Sigmoid colon (tissue), 6 donors: ENCODE measurements at regions not wholly inside any gene's neighbourhood (a gene's known extent, or its start where the extent isn't known, plus 50 kb on each side); places are given as distances from the start of the nearest gene placed in this dataset.

Source experiments
- DNase-seq: peaks from one replicate; pipeline ENCODE4 v3.0.0-alpha.2; 2019
- H3K27ac ChIP-seq, 4 donors: fragments of 200-600 bp; sonication (generic); one replicate each; pipeline ENCODE4 v1.5.1; 2016 to 2019; ENCODE audit warnings: mild to moderate bottlenecking in 1 of 4
- H3K27me3 ChIP-seq, 3 donors: fragments of 200-600 bp; sonication (generic); one replicate each; pipeline ENCODE4 v1.5.1; 2019; ENCODE audit warnings: mild to moderate bottlenecking in 1 of 3
- H3K36me3 ChIP-seq, 4 donors: fragments of 200-600 bp; sonication (generic); one replicate each; pipeline ENCODE4 v1.5.1; 2016 to 2019
- H3K4me1 ChIP-seq, 4 donors: fragments of 200-600 bp; sonication (generic); one replicate each; pipeline ENCODE4 v1.5.1; 2017 to 2019
- H3K4me3 ChIP-seq, 4 donors: fragments of 200-600 bp; sonication (generic); one replicate each; pipeline ENCODE4 v1.5.1; 2017 to 2019; ENCODE audit warnings: mild to moderate bottlenecking in 2 of 4, moderate library complexity in 1 of 4
- H3K9me3 ChIP-seq, 4 donors: fragments of 200-600 bp in 3 of 4; sonication (generic) in 3 of 4; one replicate each; pipeline versions ENCODE4 v1.5.1 to v1.6.1; 2013 to 2019
- EP300 ChIP-seq, 4 donors: sonication (generic); formaldehyde crosslinking; IDR thresholded peaks; one replicate each; pipeline ENCODE4 v1.6.1; 2017; ENCODE audit warnings: antibody characterized with exemption in 4 of 4
- POLR2A ChIP-seq, 2 donors: fragments of 450-650 bp; IDR thresholded peaks; one replicate each; pipeline ENCODE4 v1.6.1; 2016; ENCODE audit warnings: antibody characterized with exemption in 2 of 2, mild to moderate bottlenecking in 2 of 2, moderate library complexity in 2 of 2
- POLR2AphosphoS5 ChIP-seq, 4 donors: sonication (generic); formaldehyde crosslinking; IDR thresholded peaks; one replicate each; pipeline ENCODE4 v1.6.1; 2017; ENCODE audit warnings: antibody characterized with exemption in 4 of 4
- WGBS, 2 donors: extraction: QIAGEN DNeasy Blood & Tissue Kit; methylation state at CpG; one replicate each; pipeline ENCODE4 v1.1.7; 2013; 5-methylcytosine and 5-hydroxymethylcytosine counted together
- intact Hi-C: fragments of 100-400 bp; cut with DNase I; formaldehyde crosslinking; loops from one replicate; pipeline ENCODE4 v1.15.1; 2023
- TF ChIP-seq, protein P1 (sequence below), 4 experiments: fragments of 450-650 bp in 3 of 4; fragments of 200-600 bp in 1 of 4; IDR thresholded peaks; one replicate each; pipeline ENCODE4 v1.5.1; 2016 to 2019; ENCODE audit warnings: antibody characterized with exemption in 4 of 4, mild to moderate bottlenecking in 3 of 4, moderate library complexity in 2 of 4
- donor health status: healthy with polysubstance abuse.
- donor health status: healthy.

DNA sequence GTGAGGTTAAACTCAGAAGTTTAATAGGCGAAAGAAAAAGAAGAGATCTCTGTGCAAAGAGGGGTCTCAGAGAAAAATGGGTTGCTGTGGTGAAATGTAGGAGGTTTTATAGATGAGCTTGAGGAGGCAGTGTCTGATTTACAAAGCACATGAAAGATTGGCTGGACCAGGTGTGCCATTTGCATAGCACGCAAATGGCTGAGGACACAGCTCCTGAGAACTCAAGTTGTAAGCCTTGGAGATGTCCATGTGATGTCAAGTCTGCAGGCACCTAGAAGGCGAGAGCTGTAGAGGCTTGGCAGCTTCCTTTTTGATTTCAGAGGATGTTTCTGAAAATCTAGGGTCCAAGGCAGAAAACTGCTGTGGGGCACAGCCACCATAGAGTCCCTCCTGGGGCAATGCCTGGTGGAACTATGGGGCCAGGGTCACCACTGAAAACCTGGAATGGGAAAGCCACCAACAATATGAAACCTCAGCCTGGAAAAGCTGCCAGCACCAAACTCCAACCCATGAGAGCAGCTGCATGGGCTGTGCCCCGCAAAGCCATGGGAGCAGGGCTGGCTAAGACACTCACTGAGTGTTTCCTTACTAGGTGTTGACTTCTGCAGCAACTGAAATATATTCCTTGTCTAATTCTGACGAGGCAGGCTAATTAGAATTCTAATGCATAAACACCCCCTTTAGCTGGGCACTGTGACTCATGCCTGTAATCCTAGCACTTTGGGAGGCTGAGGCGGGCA is 96.9 kb upstream of the TNS3 start:
- WGBS, 2 donors, result 94% methylated on average over 6 of the region's 6 CpGs
- H3K9me3 ChIP-seq, result no peaks in the 10 kb centered on the region
- no peak for TF ChIP-seq POLR2A (IDR thresholded peaks at IDR 0.05)
- TF ChIP-seq EP300 (IDR thresholded peaks at IDR 0.05), result no peak
- TF ChIP-seq, protein P1, sequence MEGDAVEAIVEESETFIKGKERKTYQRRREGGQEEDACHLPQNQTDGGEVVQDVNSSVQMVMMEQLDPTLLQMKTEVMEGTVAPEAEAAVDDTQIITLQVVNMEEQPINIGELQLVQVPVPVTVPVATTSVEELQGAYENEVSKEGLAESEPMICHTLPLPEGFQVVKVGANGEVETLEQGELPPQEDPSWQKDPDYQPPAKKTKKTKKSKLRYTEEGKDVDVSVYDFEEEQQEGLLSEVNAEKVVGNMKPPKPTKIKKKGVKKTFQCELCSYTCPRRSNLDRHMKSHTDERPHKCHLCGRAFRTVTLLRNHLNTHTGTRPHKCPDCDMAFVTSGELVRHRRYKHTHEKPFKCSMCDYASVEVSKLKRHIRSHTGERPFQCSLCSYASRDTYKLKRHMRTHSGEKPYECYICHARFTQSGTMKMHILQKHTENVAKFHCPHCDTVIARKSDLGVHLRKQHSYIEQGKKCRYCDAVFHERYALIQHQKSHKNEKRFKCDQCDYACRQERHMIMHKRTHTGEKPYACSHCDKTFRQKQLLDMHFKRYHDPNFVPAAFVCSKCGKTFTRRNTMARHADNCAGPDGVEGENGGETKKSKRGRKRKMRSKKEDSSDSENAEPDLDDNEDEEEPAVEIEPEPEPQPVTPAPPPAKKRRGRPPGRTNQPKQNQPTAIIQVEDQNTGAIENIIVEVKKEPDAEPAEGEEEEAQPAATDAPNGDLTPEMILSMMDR (IDR thresholded peaks at IDR 0.05), result no peak
- no peak for TF ChIP-seq POLR2AphosphoS5 (IDR thresholded peaks at IDR 0.05)
- no peaks in the 10 kb centered on the region for H3K27me3 ChIP-seq
- no peak overlapping the region for H3K4me3 ChIP-seq
- H3K4me1 ChIP-seq, result peaks cover 0 to 14% (median 9%) of the 10 kb centered on the region in 4 donors
- no peak for DNase-seq
- H3K36me3 ChIP-seq, result no peaks in the 10 kb centered on the region
- intact Hi-C loops, result no loop called here
- no peak overlapping the region for H3K27ac ChIP-seq

DNA sequence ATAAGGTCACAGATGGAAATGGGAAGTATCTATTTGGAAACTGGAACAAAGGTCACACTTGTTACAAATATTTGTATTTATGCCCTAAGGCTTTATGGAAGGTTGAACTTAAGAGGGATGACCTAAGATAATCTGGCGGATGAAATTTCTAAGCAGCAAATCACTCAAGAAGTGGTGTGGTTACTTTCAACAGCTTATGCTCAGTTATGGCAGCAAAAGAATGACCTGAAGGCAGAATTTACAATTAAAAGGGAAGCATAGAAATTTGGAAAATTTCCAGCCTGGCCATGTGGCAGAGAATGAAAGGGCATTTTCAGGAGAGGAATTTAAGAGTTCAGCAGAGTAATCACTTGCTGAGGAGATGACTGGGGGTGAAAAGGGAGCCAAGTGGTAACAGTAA is 95.8 kb upstream of the TNS3 start:
- Histone ChIP-seq H3K27me3 (no peaks in the 10 kb centered on the region), H3K27ac (peak overlapping the region in 1 of 4 donors; percentile 11), H3K4me3 (no peak overlapping the region), H3K4me1 (peaks cover 0 to 14% (median 9%) of the 10 kb centered on the region in 4 donors), H3K36me3 (no peaks in the 10 kb centered on the region), H3K9me3 (no peaks in the 10 kb centered on the region)
- DNase-seq, result no peak
- intact Hi-C loops, result no loop called here
- peak in 1 of 4 donors; percentile 31 for TF ChIP-seq POLR2AphosphoS5 (IDR thresholded peaks at IDR 0.05)
- TF ChIP-seq EP300 (IDR thresholded peaks at IDR 0.05), result no peak
- TF ChIP-seq, protein P1 (IDR thresholded peaks at IDR 0.05), result no peak
- 86 to 89% methylated on average over 1 of the region's 1 CpG for WGBS, 2 donors

DNA sequence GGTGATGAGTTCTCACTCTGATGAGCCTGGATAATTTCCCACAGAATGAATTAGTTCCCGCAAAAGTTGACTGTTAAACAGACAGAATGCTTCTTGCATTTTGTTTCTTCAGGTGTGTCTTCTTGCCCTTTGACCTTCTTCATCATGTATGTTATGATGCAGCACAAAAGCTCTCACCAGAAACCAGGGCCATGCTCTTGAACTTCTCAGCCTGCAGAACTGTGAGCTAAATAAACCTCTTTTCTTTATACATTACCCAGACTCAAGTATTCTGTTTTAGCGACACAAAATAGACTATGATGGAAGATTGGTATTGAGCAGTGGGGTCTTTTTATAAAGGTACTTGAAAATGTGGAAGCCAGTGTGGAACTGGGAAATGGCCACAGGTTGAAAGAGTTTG is 95.2 kb upstream of the TNS3 start:
- intact Hi-C loops, result no loop called here
- 95 to 97% methylated on average over 2 of the region's 2 CpGs for WGBS, 2 donors

DNA sequence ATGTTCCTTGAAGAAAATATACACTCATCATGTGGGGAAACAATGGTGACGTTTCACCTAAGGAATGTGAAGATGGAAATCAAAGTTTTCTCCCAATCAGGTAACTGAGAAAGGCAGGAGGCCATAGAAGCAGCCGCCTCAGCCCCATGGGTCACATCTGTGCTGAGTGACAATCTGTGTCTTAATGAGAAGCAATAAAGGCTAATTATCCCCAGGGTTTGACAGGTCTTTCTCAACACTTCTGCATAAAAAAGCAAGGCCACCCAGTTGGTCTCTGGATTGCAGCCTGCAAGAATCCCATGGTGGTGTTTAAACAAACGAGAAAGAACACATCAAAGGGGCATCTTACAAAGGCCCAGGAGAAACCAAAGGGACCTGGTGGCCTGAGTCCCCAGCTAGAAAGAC is 91.1 kb upstream of the TNS3 start:
- Histone ChIP-seq H3K27me3 (no peaks in the 10 kb centered on the region), H3K9me3 (no peaks in the 10 kb centered on the region), H3K36me3 (no peaks in the 10 kb centered on the region), H3K27ac (no peak overlapping the region), H3K4me3 (no peak overlapping the region), H3K4me1 (peaks cover 0 to 9% (median 5%) of the 10 kb centered on the region in 4 donors)
- 84 to 86% methylated on average over 3 of the region's 3 CpGs for WGBS, 2 donors
- intact Hi-C loops, result no loop called here
- TF ChIP-seq POLR2AphosphoS5 (IDR thresholded peaks at IDR 0.05), result no peak
- TF ChIP-seq POLR2A (IDR thresholded peaks at IDR 0.05), result no peak
- TF ChIP-seq, protein P1 (IDR thresholded peaks at IDR 0.05), result no peak
- no peak for TF ChIP-seq EP300 (IDR thresholded peaks at IDR 0.05)
- DNase-seq, result no peak

More for the DNA sequence above, 95.2 kb upstream of the TNS3 start:
- Histone ChIP-seq H3K36me3 (no peaks in the 10 kb centered on the region), H3K27ac (no peak overlapping the region), H3K27me3 (no peaks in the 10 kb centered on the region), H3K4me1 (peaks cover 0 to 14% (median 9%) of the 10 kb centered on the region in 4 donors), H3K4me3 (no peak overlapping the region), H3K9me3 (no peaks in the 10 kb centered on the region)
- TF ChIP-seq, protein P1 (IDR thresholded peaks at IDR 0.05), result no peak
- no peak for TF ChIP-seq EP300 (IDR thresholded peaks at IDR 0.05)
- no peak for TF ChIP-seq POLR2AphosphoS5 (IDR thresholded peaks at IDR 0.05)
- DNase-seq, result no peak
